NCI-H345 (cell line): ENCODE measurements at regions not wholly inside any gene's neighbourhood (a gene's known extent, or its start where the extent isn't known, plus 50 kb on each side); places are given as distances from the start of the nearest gene placed in this dataset.
A peak's percentile ranks its signal among the peaks of the same experiment; 100 is the strongest.
"Not testable (repeated sequence)": the region's sequence is repeated elsewhere in the genome, so short reads cannot be mapped to it uniquely, and the experiment has no call there.

Experiments used
- DNase-seq: peaks from one replicate; lab custom pipeline; 2025; lab: John Stamatoyannopoulos, UW

- DNase-seq, result no peak
Measured at GRCh38 chr5:17326600-17327037, 109.2 kb downstream of the BASP1 start.

- DNase-seq, result no peak
Measured at GRCh38 chr5:17327048-17327625, 109.7 kb downstream of the BASP1 start.

GRCh38 chr5:17329571-17329970, 112.1 kb downstream of the BASP1 start:
- DNase-seq, result no peak

- no peak for DNase-seq
Measured at GRCh38 chr5:17330386-17330785, 113.0 kb downstream of the BASP1 start.

- no peak for DNase-seq
Measured at GRCh38 chr5:17331651-17332050, 114.2 kb downstream of the BASP1 start.

- DNase-seq, result no peak
Measured at GRCh38 chr5:17333755-17334154, 116.3 kb downstream of the BASP1 start.

- DNase-seq, result peak; percentile 73
Measured at GRCh38 chr5:17336054-17336453, 118.6 kb downstream of the BASP1 start.

GRCh38 chr5:17336723-17337122, 119.3 kb downstream of the BASP1 start:
- not testable (repeated sequence) for DNase-seq

GRCh38 chr5:17339841-17340240, 122.4 kb downstream of the BASP1 start:
- DNase-seq, result no peak

GRCh38 chr5:17340379-17340778, 122.9 kb downstream of the BASP1 start:
- no peak for DNase-seq

- no peak for DNase-seq
Measured at GRCh38 chr5:17340819-17341218, 123.4 kb downstream of the BASP1 start.

- no peak for DNase-seq
Measured at GRCh38 chr5:17343675-17344074, 126.2 kb downstream of the BASP1 start.

GRCh38 chr5:17346811-17347210, 129.4 kb downstream of the BASP1 start:
- no peak for DNase-seq

- no peak for DNase-seq
Measured at GRCh38 chr5:17352223-17352622, 134.8 kb downstream of the BASP1 start.

GRCh38 chr5:17354265-17354664, 136.8 kb downstream of the BASP1 start:
- DNase-seq, result no peak

GRCh38 chr5:17355586-17356346, 138.3 kb downstream of the BASP1 start:
- no peak for DNase-seq

GRCh38 chr5:17356551-17356950, 139.1 kb downstream of the BASP1 start:
- no peak for DNase-seq

- DNase-seq, result no peak
Measured at GRCh38 chr5:17357504-17357903, 140.1 kb downstream of the BASP1 start.

GRCh38 chr5:17358031-17358430, 140.0 kb upstream of the TAF11L2 start:
- no peak for DNase-seq

- DNase-seq, result no peak
Measured at GRCh38 chr5:17359451-17360011, 138.5 kb upstream of the TAF11L2 start.

- DNase-seq, result no peak
Measured at GRCh38 chr5:17360879-17361278, 137.2 kb upstream of the TAF11L2 start.

GRCh38 chr5:17361331-17361730, 136.7 kb upstream of the TAF11L2 start:
- no peak for DNase-seq
